ENCODE measurements at regions not wholly inside any gene's neighbourhood (a gene's known extent, or its start where the extent isn't known, plus 50 kb on each side); places are given as distances from the start of the nearest gene placed in this dataset.

DNA sequence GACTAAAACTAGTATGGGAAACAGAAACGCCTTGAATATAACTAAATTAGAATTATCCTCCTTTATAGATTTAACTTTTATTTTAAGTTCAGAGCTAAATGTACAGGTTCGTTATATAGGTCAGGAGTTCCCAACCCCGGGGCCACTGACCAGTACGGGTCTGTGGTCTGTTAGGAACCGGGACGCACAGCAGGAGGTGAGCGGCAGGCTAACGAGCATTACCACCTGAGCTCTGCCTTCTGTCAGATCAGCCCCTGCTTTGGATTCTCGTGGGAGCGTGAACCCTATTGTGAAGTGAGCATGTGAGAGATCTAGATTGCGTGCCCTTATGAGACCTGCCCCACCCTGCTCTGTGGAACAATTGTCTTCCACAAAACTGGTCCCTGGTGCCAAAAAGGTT lies 51.0 kb downstream of the FAT4 start:
- DNase-seq = no peak

DNA sequence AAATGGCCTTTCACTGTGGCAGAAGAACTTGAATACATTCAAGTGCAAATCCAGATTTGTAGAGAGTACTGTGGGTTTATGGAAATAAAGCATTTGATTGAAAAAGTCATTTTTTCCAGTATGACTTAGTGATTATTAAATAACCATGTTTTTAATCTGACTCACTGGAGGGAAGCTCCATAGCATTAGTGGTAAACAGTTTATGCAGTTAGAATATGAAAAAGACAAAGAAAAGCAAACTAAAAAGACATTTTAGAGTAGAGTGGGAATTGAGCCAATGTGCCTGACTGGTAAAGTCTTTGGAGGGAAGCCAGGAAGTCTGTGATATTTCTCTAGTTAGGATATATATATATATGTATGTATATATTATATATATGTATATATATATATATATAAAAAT lies 53.4 kb downstream of the FAT4 start:
- no peak for DNase-seq

DNA sequence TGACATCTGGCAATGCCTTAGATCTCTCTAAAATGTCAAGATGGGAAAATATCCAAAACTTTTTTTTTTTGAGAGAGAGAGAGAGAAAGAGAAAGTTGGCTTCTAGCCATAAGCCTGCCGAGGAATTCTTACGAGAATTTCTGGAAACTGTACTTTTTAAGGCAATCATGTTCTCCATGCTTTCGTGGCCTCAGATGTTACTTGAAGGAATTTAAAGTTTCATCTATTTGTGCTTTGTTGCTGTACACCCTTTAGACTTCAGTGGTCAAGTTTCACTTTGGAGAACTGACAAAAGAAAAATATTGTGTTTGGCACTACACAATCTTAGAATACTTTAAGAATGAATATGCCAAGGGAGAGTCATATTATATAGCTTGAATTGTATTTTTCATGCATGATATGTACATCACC lies 53.9 kb downstream of the FAT4 start:
- DNase-seq = no peak

DNA sequence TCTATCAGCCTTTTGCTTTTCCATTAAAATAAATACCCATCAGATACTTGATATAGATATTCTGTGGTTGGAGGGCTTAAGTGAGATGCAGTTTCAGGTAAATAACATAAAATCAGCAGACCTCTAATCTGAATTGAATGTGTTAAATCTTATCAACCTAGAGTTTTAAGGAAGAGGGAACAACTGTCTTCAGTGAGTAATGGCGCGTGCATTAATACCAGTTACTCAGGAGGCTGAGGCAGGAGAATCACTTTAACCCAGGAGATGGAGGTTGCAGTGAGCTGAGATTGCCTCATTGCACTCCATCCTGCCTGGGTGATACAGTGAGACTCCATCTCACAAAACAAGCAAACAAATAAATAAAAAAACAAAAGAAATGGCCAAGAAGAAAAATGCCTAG lies 54.3 kb downstream of the FAT4 start:
- no peak for DNase-seq

DNA sequence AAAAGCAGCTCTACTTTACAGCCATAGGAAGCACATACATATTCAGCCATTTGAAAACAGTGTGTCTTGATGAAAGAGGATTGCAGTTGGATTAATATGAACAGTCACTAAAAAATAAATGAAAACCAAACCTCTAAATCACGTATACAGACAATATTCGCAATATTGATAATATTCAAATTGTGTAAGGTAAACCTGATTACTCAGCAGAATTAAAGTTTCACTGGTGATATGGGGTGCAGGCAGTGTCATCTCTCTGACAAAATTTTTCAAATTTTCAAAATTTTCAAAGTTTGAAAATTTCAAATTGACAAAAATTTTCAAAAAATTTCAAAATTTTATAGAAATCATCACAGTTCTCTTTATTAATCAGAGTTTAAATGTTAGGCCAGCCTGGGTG lies 55.7 kb downstream of the FAT4 start:
- no peak for DNase-seq

DNA sequence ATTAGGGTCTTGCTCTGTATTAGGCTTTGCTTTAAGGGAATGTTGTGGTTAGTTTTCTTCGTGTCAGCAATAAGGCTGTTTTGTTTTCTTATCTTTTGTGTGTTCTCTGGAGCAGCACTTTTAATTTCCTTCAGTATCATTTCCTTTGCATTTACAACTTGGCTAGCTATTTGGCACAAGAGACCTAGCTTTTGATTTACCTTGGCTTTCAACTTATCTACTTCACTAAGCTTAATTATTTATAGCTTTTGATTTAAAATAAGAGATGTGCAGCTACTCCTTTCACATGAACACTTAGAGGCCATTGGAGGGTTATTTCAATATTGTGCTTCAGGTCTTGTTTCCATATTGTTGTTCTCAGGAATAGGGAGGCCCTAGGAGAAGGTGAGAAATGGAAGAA lies 68.2 kb downstream of the FAT4 start:
- no peak for DNase-seq

DNA sequence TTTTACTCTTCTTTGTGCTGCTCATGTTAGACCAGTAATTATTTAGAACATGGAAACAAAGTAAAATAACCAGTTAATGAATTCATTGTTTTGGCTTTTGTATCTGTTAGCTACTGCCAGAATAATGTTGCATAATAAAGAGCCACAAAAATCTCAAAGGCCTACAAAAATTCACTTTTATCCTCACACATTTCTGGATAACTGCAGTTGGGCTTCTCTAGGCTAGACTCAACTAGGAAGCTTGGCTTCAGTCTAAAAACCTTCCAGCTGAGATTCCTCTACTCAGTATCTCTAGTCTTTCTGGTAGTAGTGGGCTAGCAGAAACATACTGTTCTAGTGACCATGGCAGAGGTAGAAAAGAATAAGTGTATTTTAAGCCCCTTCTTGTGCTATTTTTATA lies 73.0 kb downstream of the FAT4 start:
- DNase-seq = no peak

DNA sequence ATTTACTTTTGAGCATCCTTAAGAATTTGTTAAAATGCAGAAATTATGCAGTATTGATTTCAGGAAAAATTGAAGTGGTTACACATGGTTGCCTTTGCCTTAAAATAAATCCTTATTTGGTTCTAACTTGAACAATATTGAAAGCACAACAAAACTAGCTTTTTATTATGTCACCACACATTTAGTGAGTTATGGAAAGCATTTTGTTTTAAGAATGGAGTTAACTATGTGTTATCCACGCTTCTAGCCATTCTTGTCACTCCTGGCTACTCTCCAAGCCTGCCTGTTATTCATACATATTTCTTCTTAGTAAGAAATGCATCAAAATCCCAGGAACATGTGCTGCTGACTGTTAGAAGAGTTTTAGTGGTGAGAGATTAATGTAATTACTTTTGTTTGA lies 73.9 kb downstream of the FAT4 start:
- no peak for DNase-seq

DNA sequence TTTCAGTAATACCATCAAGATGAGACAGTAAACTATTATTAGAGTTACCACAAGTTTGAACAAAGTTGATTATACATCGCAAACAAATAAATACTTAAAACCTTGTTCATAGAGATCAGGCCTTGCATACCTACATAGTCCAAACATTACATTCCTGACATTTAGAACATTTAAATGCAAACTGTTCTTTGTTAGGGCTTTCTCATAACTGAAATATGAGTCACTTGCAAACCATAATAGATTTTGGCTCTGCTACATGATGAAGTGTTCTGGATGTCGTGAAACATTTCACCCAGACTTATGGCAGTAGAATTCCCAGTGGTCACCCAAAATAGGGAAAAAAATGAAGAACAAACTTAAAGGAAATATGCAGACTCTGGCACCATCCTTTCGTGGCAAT lies 75.0 kb downstream of the FAT4 start:
- no peak for DNase-seq

DNA sequence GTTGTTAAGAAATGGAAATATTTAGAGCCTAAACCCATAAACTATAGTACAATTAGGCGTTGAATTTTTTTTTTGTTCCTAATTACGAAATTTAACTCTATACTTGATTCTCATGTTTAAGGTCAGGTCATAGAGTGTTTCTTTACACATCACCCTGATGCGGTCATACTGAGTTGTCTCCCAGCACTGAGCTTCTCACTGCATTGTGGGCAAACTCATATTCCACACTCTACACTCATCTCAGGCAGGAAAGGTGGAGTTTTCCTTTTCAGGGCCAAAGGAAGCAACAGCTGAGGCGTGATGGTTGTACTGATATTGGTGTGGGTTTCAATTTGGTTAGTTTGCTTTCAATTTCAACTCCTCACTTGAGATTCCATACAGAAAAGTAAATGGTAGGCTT lies 75.4 kb downstream of the FAT4 start:
- no peak for DNase-seq

DNA sequence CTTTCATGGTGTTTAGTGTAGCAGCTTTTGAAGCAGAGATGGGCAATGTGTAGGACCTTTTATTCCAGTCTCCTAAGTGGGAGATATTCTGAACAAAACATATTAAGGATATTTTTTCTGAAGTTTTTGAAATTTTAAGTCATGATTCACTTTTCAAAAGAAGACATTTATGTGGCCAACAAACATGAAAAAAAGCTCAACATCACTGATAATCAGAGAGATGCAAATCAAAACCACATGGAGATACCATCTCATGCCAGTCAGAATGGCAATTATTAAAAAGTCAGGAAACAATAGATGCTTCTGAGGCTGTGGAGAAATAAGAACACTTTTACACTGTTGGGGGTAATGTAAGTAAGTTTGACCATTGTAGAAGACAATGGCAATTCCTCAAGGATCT lies 76.0 kb downstream of the FAT4 start:
- DNase-seq = no peak

DNA sequence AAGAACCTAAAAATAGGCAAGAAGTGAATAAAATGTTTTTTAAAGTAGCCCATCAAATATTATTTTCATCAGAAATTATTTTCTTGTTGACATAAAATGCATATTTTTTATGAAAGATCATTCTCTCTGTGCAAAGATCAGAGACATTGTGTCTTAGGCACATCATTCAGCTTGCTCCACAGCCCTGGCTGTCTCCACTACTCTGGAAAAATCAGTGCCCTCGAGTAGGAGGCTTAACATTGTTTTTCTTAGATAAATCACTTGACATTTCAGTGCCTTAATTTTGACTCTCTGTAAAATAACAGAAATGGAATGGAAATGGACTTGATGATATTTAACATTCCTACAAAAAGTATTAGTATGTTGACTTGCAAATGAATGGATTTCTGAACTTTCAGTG lies 77.9 kb downstream of the FAT4 start:
- no peak for DNase-seq

DNA sequence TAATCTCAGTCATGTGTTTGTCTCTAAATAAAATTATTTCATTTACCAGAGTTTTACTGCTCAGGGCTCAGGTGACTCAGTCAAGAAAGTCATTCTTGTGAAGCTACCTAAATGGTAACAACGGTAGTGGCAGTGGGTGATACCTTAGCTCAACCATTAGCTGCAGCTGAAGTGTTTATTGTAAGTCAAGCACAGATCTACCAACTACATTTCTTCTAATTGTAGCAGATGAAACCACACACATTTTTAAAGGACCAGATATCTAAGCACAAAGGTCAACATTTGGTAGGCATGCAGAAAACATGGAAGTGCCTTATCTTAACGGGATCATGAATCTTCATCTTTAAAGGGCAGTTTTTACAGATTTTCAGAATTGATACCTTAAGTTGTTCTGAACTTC lies 79.1 kb downstream of the FAT4 start:
- no peak for DNase-seq

DNA sequence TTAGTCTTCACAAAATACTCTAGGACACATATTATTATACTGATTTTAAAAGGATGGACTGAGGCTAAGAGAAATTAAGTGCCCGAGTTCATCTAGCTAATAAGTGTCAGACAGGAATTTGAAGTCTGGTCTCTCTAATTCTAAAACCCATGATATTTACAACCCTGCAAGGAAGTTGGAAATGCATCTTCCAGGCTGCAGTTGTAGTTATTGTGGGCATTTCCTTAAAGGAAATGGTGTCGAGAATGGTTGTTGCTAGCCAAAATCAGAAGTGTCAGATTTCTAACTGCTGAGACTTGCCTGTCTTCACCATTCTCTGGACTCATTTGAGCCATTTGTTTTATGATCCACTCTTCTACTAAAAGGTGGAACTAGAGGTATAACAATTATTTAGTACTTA lies 82.5 kb downstream of the FAT4 start:
- no peak for DNase-seq

DNA sequence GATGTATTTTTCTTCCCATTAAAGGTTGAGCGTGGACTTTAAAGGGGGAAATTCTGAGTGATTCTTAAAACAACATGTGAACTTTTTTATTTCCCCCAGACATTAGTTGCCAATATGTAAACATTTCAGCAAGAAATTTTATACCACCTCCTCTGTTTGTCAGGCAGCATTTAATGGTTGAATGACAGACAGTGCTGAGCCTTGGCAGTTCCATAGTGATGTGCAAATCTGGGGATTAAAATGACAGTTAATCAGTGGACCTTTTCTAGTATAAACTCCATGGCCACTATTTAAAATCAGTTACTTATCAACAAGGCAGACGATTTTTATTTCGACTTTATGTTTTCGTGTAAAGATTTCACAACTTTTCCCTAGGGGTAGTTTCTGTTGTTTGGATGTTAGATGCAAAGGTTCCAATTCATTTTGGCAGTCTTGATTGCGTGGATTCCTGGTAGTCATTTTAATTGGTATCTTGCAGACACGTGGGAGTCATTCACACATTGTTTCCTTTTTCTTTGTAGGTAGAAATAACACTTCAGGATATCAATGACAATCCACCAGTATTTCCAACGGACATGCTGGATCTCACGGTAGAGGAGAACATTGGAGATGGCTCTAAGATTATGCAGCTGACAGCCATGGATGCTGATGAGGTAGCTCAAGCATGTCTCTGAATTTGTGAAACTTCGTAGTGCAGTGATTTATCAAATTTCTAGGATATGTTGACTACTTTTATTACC lies 83.7 kb downstream of the FAT4 start:
- DNase-seq = no peak

DNA sequence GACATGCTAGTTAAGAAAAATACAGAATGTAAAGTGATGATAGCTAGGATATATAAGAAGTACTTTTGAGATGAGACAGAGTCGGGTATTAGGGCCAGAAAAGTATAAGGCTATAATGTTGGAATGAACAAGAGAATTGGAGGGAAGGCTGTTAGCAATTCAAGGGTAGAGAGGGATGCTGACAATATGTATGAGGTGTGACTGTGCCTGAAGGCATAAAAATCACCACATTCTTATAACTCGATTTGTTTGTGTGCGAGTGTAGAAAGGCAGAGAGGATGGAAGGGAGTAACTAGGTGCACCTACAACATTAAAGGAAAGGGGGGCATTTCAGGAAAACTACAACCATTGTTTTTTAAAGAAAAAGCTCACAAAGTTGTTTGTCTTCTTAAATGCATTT lies 86.0 kb downstream of the FAT4 start:
- DNase-seq = no peak

DNA sequence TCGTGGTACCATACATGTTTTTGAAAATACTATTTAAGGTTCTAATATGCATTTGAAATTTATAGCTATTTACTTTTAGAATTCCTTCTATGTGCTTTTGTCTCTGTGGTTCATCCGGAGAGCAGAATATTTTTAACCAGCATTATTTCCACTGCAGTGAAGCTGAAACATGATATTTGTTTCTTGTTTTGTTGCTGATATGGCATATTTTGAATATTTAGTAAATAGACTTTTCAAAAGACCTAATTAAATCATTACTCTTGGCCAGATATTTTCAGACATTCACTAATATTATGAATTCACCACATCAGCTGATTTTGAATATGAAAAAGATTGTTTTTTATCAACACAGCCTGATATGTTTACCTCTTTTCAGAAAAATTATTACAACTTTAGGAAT lies 87.0 kb downstream of the FAT4 start:
- DNase-seq = no peak

DNA sequence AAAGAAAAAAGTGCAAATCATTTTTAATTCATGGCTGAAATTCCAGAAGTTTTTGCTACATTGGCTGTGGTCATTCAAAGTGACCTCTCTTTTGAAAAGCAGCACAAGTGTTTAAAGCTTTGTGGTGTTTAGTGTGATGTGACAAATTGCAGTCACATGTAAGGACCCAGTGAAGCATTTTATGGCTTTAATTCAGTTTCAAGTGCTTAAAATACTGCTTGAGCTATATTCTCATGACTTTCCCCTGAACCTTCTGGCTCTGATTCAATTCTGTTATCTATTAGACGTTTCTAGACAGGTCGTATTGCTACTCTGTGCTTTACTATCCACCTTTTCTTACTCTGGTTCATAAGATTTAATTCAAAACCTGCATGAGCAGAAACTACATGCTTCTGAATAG lies 105.8 kb downstream of the FAT4 start:
- DNase-seq = no peak

DNA sequence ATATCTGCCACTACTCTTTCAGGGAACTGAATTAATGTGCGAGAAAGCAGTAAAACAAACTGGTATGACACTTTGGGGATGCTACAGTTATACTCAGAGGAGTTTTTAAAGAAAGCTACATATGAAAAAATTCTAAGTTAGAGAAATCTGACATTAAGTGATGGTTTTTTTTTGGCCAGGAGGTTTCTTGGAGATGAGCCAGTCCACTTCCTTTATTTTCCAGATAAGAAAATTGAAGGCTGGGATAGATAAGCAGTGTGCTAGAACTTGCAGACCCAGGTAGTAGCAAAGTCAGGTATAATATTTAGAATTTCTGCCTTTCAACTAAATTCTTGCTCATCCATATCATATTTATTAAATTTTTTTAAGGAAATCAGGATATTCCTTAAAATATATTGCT lies 106.8 kb downstream of the FAT4 start:
- no peak for DNase-seq

DNA sequence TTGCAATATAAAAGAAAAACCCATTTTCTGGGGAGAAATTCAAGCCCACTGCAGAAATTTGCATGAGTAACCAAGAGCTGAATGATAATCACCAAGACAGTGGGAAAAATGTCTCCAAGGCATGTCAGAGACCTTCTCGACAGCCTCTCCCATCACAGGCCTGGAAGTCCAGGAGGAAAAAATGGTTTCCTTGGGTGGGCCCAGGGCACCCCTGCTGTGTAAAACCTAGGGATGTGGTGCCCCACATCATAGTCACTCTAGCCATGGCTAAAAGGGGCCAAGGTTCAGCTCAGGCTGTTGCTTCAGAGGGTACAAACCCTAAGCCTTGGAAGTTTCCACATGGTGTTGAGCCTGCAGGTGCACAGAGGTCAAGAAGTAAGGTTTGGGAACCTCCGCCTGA lies 108.4 kb downstream of the FAT4 start:
- no peak for DNase-seq

DNA sequence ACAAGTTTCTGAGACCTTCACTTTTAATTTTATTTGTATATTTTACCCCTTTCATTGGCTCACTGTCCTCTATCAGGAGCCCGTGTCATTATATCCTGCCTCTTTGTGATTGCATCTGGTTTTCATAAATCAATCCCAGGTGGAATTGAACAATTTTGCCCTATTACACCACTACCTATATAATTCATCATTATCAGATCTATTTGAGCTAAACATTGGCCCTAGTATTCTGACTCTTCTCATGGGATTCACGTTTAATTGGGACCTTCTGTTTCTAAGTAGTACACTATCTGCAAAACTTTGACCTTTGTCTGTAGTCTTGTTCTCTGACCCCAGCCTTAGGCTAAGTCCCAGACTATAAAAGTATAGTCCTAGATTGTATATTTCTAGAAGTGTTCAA lies 114.1 kb downstream of the FAT4 start:
- DNase-seq = no peak

DNA sequence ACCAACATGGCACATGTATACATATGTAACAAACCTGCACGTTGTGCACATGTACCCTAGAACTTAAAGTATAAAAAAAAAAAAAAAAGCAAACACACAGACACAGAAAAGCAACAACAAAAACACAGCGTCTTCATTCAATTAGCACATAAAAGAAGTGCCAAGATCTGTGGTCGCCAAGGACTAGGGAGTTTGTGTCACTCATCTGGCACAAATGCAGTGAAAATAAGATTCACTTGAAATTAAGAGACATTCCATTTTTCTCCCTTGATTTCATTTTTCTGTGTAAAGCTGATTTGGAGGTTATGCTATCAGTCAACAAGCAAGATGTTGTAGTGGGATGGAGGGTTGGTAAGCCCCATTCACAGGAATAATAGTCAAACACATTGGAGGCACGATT lies 115.3 kb downstream of the FAT4 start:
- no peak for DNase-seq

DNA sequence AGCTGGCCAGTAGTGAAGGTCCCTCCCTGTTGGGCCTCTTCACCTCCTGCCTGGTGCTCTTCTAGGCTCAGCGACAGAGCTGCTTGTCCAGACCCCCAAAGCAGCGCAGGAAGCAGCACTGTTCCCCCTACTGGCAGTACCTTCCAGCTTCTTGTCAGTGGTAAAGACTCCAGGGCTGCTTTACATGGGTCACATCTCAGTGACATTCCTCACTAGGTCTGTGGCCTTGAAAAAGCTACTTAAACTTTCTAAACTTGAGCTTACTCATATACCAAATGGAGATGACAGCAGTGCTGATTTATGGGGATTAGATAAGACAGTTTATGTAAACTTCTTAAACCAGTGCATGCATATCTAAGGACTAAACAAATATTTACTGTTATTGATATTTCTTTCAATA lies 117.3 kb downstream of the FAT4 start:
- no peak for DNase-seq

DNA sequence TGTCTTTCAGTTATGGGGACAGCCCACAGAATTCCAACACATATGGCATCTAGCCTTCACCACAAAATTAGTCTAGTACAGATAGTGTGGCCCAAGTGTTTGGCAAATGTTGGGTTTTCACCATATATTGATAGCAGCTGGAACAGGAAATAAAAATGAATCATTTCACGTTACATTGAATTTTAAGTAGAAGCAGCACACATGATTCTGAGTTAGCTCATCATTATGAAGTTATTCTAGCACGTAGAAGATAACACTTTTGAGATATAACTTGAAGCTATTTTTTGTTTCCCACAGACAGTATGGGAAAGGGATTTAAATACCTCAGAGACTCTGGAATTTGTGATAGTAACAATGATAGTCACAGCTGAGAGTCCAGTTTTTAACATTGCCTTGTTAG lies 118.7 kb downstream of the FAT4 start:
- DNase-seq = no peak

DNA sequence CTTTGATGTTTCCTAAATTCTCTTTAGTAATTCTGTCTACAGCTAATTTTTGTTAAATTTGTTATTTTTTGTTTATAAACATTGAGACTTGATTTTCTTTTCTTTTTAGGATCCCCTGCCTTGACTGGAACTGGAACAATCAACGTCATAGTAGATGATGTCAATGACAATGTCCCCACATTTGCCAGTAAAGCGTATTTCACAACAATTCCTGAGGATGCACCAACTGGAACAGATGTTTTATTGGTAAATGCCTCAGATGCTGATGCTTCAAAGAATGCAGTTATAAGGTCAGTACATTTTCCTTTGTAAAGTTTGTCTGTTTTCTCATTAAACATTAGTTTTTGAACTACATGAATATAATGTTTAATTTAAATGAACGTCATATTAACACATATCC lies 119.4 kb downstream of the FAT4 start:
- no peak for DNase-seq

DNA sequence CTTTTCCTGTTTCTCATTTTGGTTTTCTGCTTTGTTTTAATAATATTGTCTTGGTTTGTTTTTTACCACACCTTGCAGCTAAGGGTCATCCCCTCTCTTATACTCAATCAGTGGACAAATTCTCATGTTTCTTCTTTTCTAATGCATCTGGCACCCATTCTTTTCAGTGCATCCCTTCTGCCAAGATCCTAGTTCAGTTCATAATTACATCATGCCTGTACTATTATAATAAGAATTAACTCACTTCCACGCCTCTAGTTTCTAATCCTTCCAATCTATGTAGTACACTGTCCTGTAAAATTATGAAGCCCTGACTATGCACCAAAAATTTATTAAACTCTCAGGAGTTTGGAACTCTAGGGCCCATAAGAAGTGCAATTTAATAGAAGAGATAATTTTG lies 126.1 kb downstream of the FAT4 start:
- no peak for DNase-seq
